Liver (tissue), 8 donors: ENCODE measurements at regions not wholly inside any gene's neighbourhood (a gene's known extent, or its start where the extent isn't known, plus 50 kb on each side); places are given as distances from the start of the nearest gene placed in this dataset.

Experiments used
- DNase-seq: peaks from one replicate; pipeline ENCODE4 v3.0.0-alpha.2; 2017; ENCODE audit warnings: low spot score
- H3K27ac ChIP-seq, 2 donors: one replicate each; pipeline ENCODE4 v1.7.0; 2013; ENCODE audit warnings: inconsistent platforms in 2 of 2, low read length in 2 of 2, control low read depth in 1 of 2, low read depth in 1 of 2, mild to moderate bottlenecking in 1 of 2
- H3K27me3 ChIP-seq, 4 donors: one replicate each; pipeline versions ENCODE4 v1.6.1 to v1.7.0; 2013; ENCODE audit warnings: low read length in 3 of 4, inconsistent platforms in 1 of 4, mild to moderate bottlenecking in 1 of 4, moderate library complexity in 1 of 4; ENCODE audit not compliant: control insufficient read depth in 4 of 4, insufficient read depth in 4 of 4
- H3K36me3 ChIP-seq, 4 donors: one replicate each; pipeline versions ENCODE4 v1.6.1 to v1.7.0; 2013; ENCODE audit warnings: low read length in 3 of 4, mild to moderate bottlenecking in 3 of 4, low read depth in 1 of 4, moderate library complexity in 1 of 4; ENCODE audit not compliant: control insufficient read depth in 4 of 4, insufficient read depth in 3 of 4
- H3K4me1 ChIP-seq, 4 donors: one replicate each; pipeline versions ENCODE4 v1.6.1 to v1.7.0; 2013; ENCODE audit warnings: low read length in 3 of 4, mild to moderate bottlenecking in 3 of 4, moderate library complexity in 1 of 4; ENCODE audit not compliant: control insufficient read depth in 4 of 4, insufficient read depth in 4 of 4
- H3K4me3 ChIP-seq, 3 donors: one replicate each; pipeline versions ENCODE4 v1.6.1 to v1.7.0; 2013; ENCODE audit warnings: low read length in 3 of 3, control low read depth in 1 of 3, low read depth in 1 of 3, mild to moderate bottlenecking in 1 of 3
- H3K9ac ChIP-seq, 2 donors: one replicate each; pipeline ENCODE4 v1.7.0; 2013; ENCODE audit warnings: low read length in 2 of 2, mild to moderate bottlenecking in 2 of 2, moderate library complexity in 2 of 2, control low read depth in 1 of 2, low read depth in 1 of 2
- H3K9me3 ChIP-seq, 4 donors: one replicate each; pipeline versions ENCODE4 v1.6.1 to v1.7.0; 2013; ENCODE audit warnings: low read length in 3 of 4; ENCODE audit not compliant: control insufficient read depth in 4 of 4
- ATF3 ChIP-seq: IDR thresholded peaks from 2 replicates; pipeline ENCODE4 v1.6.1; 2016; ENCODE audit warnings: antibody characterized with exemption
- CTCF ChIP-seq: fragments of 150-350 bp; IDR thresholded peaks from 2 replicates; pipeline ENCODE4 v1.5.1; 2017; ENCODE audit warnings: improper control_type of control experiment, low read depth, low read length; ENCODE audit not compliant: missing input control
- EGR1 ChIP-seq, 2 donors: IDR thresholded peaks; 2 replicates each; pipeline ENCODE4 v1.6.1; 2016 to 2018; ENCODE audit warnings: antibody characterized with exemption in 2 of 2, low read depth in 2 of 2
- FOXA1 ChIP-seq: IDR thresholded peaks from 2 replicates; pipeline ENCODE4 v1.6.1; 2016; ENCODE audit warnings: antibody characterized with exemption
- FOXA2 ChIP-seq: IDR thresholded peaks from 2 replicates; pipeline ENCODE4 v1.6.1; 2016; ENCODE audit warnings: antibody characterized with exemption
- GABPA ChIP-seq, 2 donors: IDR thresholded peaks in 1 of 2; conservative IDR thresholded peaks in 1 of 2; 2 replicates each; pipeline ENCODE4 v1.6.1; 2016; ENCODE audit warnings: antibody characterized with exemption in 2 of 2, mild to moderate bottlenecking in 1 of 2, moderate library complexity in 1 of 2
- HNF4A ChIP-seq, 2 donors: conservative IDR thresholded peaks; 2 replicates each; pipeline ENCODE4 v1.6.1; 2016; ENCODE audit warnings: antibody characterized with exemption in 2 of 2, mild to moderate bottlenecking in 2 of 2
- HNF4G ChIP-seq: IDR thresholded peaks from 2 replicates; pipeline ENCODE4 v1.6.1; 2016; ENCODE audit warnings: antibody characterized with exemption
- JUND ChIP-seq, 2 donors: IDR thresholded peaks; 2 replicates each; pipeline ENCODE4 v1.6.1; 2016; ENCODE audit warnings: antibody characterized with exemption in 2 of 2
- NR2F2 ChIP-seq: IDR thresholded peaks from 2 replicates; pipeline ENCODE4 v1.6.1; 2016; ENCODE audit warnings: antibody characterized with exemption
- RAD21 ChIP-seq, 2 donors: IDR thresholded peaks; 2 replicates each; pipeline ENCODE4 v1.6.1; 2016; ENCODE audit warnings: antibody characterized with exemption in 2 of 2, mild to moderate bottlenecking in 2 of 2
- RXRA ChIP-seq, 2 donors: IDR thresholded peaks; 2 replicates each; pipeline ENCODE4 v1.6.1; 2017 to 2018; ENCODE audit warnings: antibody characterized with exemption in 2 of 2, mild to moderate bottlenecking in 1 of 2
- SP1 ChIP-seq: IDR thresholded peaks from 2 replicates; pipeline ENCODE4 v1.6.1; 2018; ENCODE audit warnings: antibody characterized with exemption, mild to moderate bottlenecking
- TAF1 ChIP-seq: conservative IDR thresholded peaks from 2 replicates; pipeline ENCODE4 v1.6.1; 2016; ENCODE audit warnings: antibody characterized with exemption, mild to moderate bottlenecking
- YY1 ChIP-seq: IDR thresholded peaks from 2 replicates; pipeline ENCODE4 v1.6.1; 2016; ENCODE audit warnings: antibody characterized with exemption, mild to moderate bottlenecking
- WGBS: extraction: QIAGEN DNeasy Blood & Tissue Kit; methylation state at CpG from one replicate; pipeline ENCODE4 v1.1.7; 2013; 5-methylcytosine and 5-hydroxymethylcytosine counted together
- TF ChIP-seq, protein P1 (sequence below): IDR thresholded peaks from 2 replicates; pipeline ENCODE4 v1.6.1; 2016; ENCODE audit warnings: antibody characterized with exemption
- TF ChIP-seq, protein P2 (sequence below): IDR thresholded peaks from 2 replicates; pipeline ENCODE4 v1.6.1; 2016; ENCODE audit warnings: antibody characterized with exemption, mild to moderate bottlenecking
- TF ChIP-seq, protein P3 (sequence below): IDR thresholded peaks from 2 replicates; pipeline ENCODE4 v1.6.1; 2016; ENCODE audit warnings: antibody characterized with exemption
- donor health status: healthy.
- donor health status: healthy.
- donor health status: healthy.
- donor health status: healthy.
- donor health status: healthy.

DNA sequence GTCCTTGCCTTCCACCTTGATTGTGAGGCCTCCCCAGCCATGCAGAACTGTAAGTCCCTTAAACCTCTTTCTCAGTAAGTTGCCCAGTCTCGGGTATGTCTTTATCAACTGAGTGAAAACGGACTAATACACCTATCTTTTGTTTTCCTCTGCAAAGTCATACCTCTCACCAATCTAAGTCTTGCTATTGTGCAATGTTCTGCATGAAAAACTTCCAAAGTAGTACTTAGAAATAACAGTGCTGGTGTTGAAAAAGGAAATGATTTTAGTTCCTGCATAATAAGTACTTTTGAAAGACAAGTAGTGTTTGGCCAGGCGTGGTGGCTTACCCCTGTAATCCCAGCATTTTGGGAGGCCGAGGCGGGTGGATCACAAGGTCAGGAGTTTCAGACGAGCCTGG is 573.5 kb downstream of the ANKRD50 start (continued):
- TF ChIP-seq GABPA (IDR thresholded peaks at IDR 0.05 in 1 of 2, conservative IDR thresholded peaks at IDR 0.05 in 1 of 2) (no peak), SP1 (no peak), HNF4A (conservative IDR thresholded peaks at IDR 0.05) (no peak), YY1 (no peak), RXRA (IDR thresholded peaks at IDR 0.05) (no peak), NR2F2 (no peak), RAD21 (IDR thresholded peaks at IDR 0.05) (no peak), FOXA2 (no peak), EGR1 (IDR thresholded peaks at IDR 0.05; ENCODE audit: low read depth in 2 of 2) (no peak), FOXA1 (no peak)
- TF ChIP-seq, protein P1, sequence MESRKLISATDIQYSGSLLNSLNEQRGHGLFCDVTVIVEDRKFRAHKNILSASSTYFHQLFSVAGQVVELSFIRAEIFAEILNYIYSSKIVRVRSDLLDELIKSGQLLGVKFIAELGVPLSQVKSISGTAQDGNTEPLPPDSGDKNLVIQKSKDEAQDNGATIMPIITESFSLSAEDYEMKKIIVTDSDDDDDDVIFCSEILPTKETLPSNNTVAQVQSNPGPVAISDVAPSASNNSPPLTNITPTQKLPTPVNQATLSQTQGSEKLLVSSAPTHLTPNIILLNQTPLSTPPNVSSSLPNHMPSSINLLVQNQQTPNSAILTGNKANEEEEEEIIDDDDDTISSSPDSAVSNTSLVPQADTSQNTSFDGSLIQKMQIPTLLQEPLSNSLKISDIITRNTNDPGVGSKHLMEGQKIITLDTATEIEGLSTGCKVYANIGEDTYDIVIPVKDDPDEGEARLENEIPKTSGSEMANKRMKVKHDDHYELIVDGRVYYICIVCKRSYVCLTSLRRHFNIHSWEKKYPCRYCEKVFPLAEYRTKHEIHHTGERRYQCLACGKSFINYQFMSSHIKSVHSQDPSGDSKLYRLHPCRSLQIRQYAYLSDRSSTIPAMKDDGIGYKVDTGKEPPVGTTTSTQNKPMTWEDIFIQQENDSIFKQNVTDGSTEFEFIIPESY, result no peak

DNA sequence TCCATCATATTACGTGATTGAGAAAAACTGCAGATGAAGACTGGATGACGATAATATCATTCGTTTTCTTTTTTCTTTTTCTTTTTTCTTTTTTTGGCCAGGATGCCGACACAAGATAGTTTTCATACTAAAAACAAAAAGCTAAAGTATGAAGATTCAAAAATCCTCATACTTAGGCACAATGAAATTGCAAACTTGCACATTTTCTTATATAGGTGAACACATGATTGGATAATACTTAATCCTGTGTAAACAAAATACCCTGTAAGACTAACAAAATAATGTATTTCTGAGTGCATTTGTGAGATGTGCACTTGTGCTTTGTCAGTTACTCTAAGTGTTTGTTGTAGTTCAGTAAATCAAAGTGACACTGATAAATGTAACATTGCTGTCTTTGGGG is 568.9 kb downstream of the ANKRD50 start:
- DNase-seq, result no peak
- 93% methylated on average over 4 of the region's 4 CpGs for WGBS
- no peak overlapping the region for H3K9ac ChIP-seq
- no peaks in the 10 kb centered on the region for H3K27me3 ChIP-seq
- H3K4me3 ChIP-seq, result no peak overlapping the region
- no peaks in the 10 kb centered on the region for H3K9me3 ChIP-seq
- TF ChIP-seq NR2F2, result no peak
- TF ChIP-seq, protein P1, result no peak
- no peak for TF ChIP-seq TAF1
- TF ChIP-seq YY1, result no peak
- TF ChIP-seq, protein P2, sequence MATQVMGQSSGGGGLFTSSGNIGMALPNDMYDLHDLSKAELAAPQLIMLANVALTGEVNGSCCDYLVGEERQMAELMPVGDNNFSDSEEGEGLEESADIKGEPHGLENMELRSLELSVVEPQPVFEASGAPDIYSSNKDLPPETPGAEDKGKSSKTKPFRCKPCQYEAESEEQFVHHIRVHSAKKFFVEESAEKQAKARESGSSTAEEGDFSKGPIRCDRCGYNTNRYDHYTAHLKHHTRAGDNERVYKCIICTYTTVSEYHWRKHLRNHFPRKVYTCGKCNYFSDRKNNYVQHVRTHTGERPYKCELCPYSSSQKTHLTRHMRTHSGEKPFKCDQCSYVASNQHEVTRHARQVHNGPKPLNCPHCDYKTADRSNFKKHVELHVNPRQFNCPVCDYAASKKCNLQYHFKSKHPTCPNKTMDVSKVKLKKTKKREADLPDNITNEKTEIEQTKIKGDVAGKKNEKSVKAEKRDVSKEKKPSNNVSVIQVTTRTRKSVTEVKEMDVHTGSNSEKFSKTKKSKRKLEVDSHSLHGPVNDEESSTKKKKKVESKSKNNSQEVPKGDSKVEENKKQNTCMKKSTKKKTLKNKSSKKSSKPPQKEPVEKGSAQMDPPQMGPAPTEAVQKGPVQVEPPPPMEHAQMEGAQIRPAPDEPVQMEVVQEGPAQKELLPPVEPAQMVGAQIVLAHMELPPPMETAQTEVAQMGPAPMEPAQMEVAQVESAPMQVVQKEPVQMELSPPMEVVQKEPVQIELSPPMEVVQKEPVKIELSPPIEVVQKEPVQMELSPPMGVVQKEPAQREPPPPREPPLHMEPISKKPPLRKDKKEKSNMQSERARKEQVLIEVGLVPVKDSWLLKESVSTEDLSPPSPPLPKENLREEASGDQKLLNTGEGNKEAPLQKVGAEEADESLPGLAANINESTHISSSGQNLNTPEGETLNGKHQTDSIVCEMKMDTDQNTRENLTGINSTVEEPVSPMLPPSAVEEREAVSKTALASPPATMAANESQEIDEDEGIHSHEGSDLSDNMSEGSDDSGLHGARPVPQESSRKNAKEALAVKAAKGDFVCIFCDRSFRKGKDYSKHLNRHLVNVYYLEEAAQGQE, result no peak
- no peak for TF ChIP-seq FOXA2
- no peak for TF ChIP-seq CTCF
- TF ChIP-seq, protein P3, sequence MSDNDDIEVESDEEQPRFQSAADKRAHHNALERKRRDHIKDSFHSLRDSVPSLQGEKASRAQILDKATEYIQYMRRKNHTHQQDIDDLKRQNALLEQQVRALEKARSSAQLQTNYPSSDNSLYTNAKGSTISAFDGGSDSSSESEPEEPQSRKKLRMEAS, result no peak
- no peak for TF ChIP-seq RAD21 (IDR thresholded peaks at IDR 0.05)
- no peak for TF ChIP-seq GABPA (IDR thresholded peaks at IDR 0.05 in 1 of 2, conservative IDR thresholded peaks at IDR 0.05 in 1 of 2)
- TF ChIP-seq JUND (IDR thresholded peaks at IDR 0.05), result no peak
- no peak for TF ChIP-seq FOXA1
- TF ChIP-seq HNF4A (conservative IDR thresholded peaks at IDR 0.05), result no peak
- TF ChIP-seq EGR1 (IDR thresholded peaks at IDR 0.05; ENCODE audit: low read depth in 2 of 2), result no peak
- TF ChIP-seq SP1, result no peak
- no peak for TF ChIP-seq HNF4G
- no peak for TF ChIP-seq ATF3
- no peak for TF ChIP-seq RXRA (IDR thresholded peaks at IDR 0.05)
- H3K4me1 ChIP-seq, result no peaks in the 10 kb centered on the region
- H3K36me3 ChIP-seq, result no peaks in the 10 kb centered on the region
- H3K27ac ChIP-seq, result no peak overlapping the region
